ENCODE measurements at regions not wholly inside any gene's neighbourhood (a gene's known extent, or its start where the extent isn't known, plus 50 kb on each side); places are given as distances from the start of the nearest gene placed in this dataset.

DNA sequence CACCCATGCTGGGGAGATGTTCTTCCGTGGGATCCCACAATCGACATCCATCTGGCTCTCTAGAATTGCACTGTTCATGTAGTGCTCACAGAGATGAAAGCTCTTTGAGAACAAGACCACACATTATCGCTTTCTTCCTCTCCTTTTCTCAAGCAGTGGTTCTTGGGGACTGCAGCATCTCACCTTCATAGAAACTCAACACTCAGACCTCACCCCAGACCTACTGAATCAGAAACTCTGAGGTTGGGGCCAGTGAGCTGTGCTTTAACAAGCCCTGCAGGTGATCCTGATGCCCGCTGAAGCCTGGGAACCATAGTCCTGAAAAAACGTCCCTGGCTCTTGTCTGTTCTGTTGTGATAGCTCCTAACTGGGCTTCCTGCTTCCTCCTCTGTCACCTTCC is 251.3 kb upstream of the FGGY start:
- ChIA-PET CTCF (no interaction called here), POLR2A (interaction anchor here (0.6 to 2.2 kb wide), 3 partner anchors 26 to 264 kb away, joined by 3 to 5 read pairs (median 4); no protein-coding TSS in a partner anchor)
- Mint-ChIP-seq H3K27me3 (no peaks in the 10 kb centered on the region), H3K27ac (peak overlapping the region; percentile 79), H3K4me1 (peaks cover 35% of the 10 kb centered on the region), H3K9me3 (no peaks in the 10 kb centered on the region), H3K36me3 (ENCODE audit: low read depth) (peaks cover 13% of the 10 kb centered on the region), H3K4me3 (no peak overlapping the region)
- no peak for DNase-seq

DNA sequence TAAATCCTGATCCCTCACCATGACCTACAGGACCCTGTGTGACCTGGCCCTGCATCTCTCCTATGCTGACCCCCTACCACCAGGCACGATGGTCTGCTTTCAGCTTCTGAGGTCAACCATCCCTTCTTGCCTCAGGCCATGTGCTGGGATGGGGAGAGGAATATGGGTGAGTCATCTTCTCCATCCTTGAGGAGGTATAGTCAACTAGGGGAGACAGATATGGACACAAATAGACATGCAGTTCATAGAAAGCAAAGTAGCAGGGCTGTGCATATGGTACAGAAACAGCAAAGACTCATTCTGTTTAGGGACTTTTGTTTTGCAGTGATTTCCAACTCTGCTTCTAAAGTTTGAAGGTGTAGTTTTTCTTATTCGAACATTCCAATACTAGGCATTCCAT is 250.8 kb upstream of the FGGY start:
- H3K4me1 Mint-ChIP-seq, result peaks cover 35% of the 10 kb centered on the region
- no peaks in the 10 kb centered on the region for H3K9me3 Mint-ChIP-seq
- H3K27ac Mint-ChIP-seq, result peak overlapping the region; percentile 79
- peaks cover 13% of the 10 kb centered on the region for H3K36me3 Mint-ChIP-seq (ENCODE audit: low read depth)
- no peak overlapping the region for H3K4me3 Mint-ChIP-seq
- CTCF ChIA-PET, result interaction anchor here (1.0 kb wide), 1 partner anchor 104 kb away, joined by 4 read pairs; no protein-coding TSS in a partner anchor
- POLR2A ChIA-PET, result interaction anchor here (0.6 to 2.2 kb wide), 7 partner anchors 17 to 264 kb away, joined by 3 to 7 read pairs (median 3); partner anchors contain the start of gene JUN
- no peak for DNase-seq
- no peaks in the 10 kb centered on the region for H3K27me3 Mint-ChIP-seq

DNA sequence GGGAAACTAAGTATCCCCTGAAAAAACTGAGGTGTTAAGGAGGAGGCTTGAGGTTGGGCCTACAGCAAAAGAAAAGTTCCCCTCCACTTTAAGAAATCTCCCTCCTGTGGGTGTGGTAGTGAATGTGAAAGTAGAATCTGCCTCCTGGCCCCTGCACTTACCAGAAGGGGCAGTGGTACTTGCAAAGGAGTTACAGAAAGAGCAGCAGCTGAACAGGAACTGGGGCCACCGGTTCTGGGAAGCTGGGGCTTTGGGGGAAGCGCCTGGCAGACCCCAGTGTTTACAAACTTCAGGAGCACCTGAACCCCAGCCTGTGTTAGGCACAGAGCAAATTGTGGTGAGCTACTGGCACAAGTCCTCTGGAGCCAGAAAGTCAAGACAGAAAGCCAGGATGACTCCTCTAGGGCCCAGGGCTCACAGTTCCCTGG is 250.2 kb upstream of the FGGY start:
- DNase-seq, result peak; percentile 55
- no peaks in the 10 kb centered on the region for H3K27me3 Mint-ChIP-seq
- peaks cover 35% of the 10 kb centered on the region for H3K4me1 Mint-ChIP-seq
- peak overlapping the region; percentile 79 for H3K27ac Mint-ChIP-seq
- H3K9me3 Mint-ChIP-seq, result no peaks in the 10 kb centered on the region
- POLR2A ChIA-PET, result interaction anchor here (0.6 to 2.2 kb wide), 6 partner anchors 16 to 265 kb away, joined by 3 to 7 read pairs (median 4); partner anchors contain the start of gene JUN
- H3K36me3 Mint-ChIP-seq (ENCODE audit: low read depth), result peaks cover 13% of the 10 kb centered on the region
- CTCF ChIA-PET, result interaction anchor here (0.9 to 1.2 kb wide), 3 partner anchors 33 to 105 kb away, joined by 3 to 4 read pairs (median 3); no protein-coding TSS in a partner anchor
- H3K4me3 Mint-ChIP-seq, result peak overlapping the region; percentile 19

DNA sequence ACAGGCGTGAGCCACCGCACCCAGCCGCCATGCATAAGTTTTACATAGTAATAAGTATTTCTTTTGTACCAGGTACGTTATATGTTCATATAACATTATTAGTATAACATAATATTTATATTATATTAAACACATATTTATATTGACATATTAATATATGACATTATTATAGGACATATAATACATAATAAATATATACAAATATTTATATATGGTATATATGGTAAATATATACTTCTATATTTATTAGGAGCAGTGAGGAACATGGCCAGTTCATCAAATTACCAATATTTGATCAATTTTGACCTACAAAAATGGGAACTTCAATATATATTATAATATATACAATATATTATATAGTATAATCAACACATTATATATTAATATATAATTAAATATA is 245.9 kb upstream of the FGGY start:
- peaks cover 15% of the 10 kb centered on the region for H3K4me1 Mint-ChIP-seq
- ChIA-PET POLR2A (interaction anchor here (3.6 kb wide), 1 partner anchor 268 kb away, joined by 9 read pairs; the partner anchor contains the start of gene JUN), CTCF (no interaction called here)
- H3K36me3 Mint-ChIP-seq (ENCODE audit: low read depth), result peaks cover 1% of the 10 kb centered on the region
- H3K27me3 Mint-ChIP-seq, result peaks cover under 1% of the 10 kb centered on the region
- DNase-seq, result no peak
- no peak overlapping the region for H3K4me3 Mint-ChIP-seq
- H3K27ac Mint-ChIP-seq, result no peak overlapping the region
- H3K9me3 Mint-ChIP-seq, result no peaks in the 10 kb centered on the region

DNA sequence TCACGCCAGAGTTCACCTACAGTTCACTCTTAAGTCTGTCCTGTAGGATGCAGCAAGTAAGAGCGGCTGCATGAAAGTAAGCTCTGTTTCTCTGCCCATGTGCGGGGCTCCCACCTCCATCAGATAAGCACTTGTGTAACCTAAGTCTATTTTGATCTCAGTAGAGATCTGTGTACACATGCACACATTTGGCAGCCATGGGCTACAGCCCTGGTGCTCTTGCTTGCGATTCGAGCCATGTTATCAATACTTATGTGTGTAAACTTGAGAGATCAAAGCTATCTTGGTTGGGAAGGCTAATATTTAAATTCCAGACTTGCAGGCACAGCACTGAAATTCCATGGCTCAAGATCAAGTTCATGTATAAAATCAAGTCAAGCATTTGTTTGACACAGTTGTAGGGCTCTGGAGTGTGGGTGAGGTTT is 244.7 kb upstream of the FGGY start:
- CTCF ChIA-PET, result interaction anchor here (1.4 kb wide), 1 partner anchor 16 kb away, joined by 4 read pairs; no protein-coding TSS in a partner anchor
- Mint-ChIP-seq H3K27me3 (peaks cover 4% of the 10 kb centered on the region), H3K27ac (no peak overlapping the region), H3K9me3 (no peaks in the 10 kb centered on the region), H3K4me1 (peaks cover 3% of the 10 kb centered on the region), H3K4me3 (no peak overlapping the region), H3K36me3 (ENCODE audit: low read depth) (no peaks in the 10 kb centered on the region)
- no peak for DNase-seq
- POLR2A ChIA-PET, result interaction anchor here (0.5 to 3.6 kb wide), 3 partner anchors 19 to 269 kb away, joined by 3 to 9 read pairs (median 3); partner anchors contain the start of gene JUN

DNA sequence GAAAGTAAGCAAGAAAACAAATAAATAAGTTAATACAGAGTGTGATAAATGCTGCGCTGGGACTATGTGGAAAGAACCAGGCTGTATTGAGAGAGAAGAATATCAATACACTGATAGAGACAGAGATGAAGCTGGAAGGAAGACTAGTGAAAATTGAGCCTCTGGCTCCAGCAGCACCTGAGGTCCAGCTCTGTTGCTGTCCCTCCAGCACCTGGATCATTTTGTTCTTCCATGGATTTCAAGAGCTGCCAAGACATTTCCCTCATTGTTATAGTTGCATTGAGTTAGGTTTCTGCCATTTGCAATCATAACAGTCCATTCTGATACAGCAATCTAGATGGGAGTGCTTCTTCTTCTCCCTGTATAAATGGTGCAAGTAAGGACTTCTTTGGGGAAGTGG is 242.7 kb upstream of the FGGY start:
- Mint-ChIP-seq H3K4me3 (no peak overlapping the region), H3K27me3 (peaks cover 4% of the 10 kb centered on the region), H3K4me1 (no peaks in the 10 kb centered on the region), H3K36me3 (ENCODE audit: low read depth) (no peaks in the 10 kb centered on the region), H3K9me3 (no peaks in the 10 kb centered on the region), H3K27ac (no peak overlapping the region)
- no peak for DNase-seq
- ChIA-PET CTCF (interaction anchor here (1.2 to 1.4 kb wide), 2 partner anchors 9 to 645 kb away, joined by 3 to 4 read pairs; no protein-coding TSS in a partner anchor), POLR2A (no interaction called here)

DNA sequence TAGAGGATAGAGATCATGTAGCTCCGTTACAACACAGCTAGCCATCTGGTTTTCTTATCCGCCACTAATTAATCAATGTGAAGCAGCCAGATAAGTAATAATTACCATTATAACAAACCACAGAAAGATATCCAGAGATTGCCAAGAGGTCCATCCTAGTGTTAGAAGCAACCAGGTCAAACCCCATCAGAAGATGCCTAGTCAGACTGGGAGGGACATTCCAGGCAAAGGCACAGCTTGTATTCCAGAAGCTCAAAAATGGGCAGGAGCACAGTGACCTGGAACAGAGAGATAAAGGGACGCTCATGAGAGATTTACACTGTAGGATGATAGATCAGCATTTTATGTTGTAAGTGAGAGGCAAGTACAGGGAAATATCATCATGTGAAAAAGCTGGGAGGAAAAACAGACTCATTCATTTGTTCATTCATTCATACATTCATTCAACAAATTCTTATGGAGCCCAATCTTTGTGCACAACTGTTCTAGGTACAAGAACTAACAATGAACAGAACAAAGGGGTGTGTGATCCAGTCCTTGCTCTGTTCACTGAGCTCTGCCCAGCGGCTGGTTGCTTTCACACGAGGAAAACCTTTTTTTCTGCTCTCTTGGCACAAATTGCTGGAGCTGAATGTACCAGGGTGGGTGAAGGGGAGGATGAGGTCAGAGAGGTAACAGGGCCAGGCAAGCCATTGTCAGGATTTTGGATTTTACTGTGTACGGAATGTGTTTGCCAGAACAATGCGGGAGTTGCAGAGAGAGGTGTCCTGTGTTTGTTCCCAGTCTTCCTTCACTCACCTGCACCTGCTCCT is 240.8 kb upstream of the FGGY start:
- Mint-ChIP-seq H3K9me3 (no peaks in the 10 kb centered on the region), H3K27ac (no peak overlapping the region), H3K4me1 (peaks cover 3% of the 10 kb centered on the region), H3K27me3 (peaks cover 4% of the 10 kb centered on the region), H3K4me3 (no peak overlapping the region), H3K36me3 (ENCODE audit: low read depth) (no peaks in the 10 kb centered on the region)
- POLR2A ChIA-PET, result no interaction called here
- DNase-seq, result no peak
- CTCF ChIA-PET, result interaction anchor here (0.6 to 1.3 kb wide), 2 partner anchors 274 to 335 kb away, joined by 3 read pairs; no protein-coding TSS in a partner anchor

DNA sequence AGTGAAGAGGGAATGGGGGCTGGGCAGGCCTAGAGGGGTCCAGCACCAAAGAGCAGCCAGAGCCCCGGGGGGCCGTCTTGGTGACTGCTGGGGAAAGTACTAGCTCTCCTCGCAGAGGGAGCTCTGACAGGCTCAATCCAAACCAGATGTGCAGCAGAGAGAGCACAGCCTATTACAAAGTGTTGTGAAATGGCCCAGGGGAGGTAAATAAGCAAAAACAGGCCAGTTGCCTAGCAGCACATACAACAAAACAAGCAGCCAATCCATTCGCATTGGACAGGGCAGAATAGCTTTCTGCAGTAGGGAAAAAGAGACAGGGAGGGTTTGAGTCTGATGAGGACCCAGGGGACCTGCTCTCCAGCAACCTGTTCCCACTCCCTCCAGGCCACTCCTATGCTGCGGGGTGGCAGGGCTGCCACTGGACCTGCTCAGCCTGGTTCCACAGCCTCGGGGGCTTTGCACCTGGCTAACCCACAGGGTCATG is 239.6 kb upstream of the FGGY start:
- no peaks in the 10 kb centered on the region for H3K9me3 Mint-ChIP-seq
- ChIA-PET CTCF (no interaction called here), POLR2A (no interaction called here)

DNA sequence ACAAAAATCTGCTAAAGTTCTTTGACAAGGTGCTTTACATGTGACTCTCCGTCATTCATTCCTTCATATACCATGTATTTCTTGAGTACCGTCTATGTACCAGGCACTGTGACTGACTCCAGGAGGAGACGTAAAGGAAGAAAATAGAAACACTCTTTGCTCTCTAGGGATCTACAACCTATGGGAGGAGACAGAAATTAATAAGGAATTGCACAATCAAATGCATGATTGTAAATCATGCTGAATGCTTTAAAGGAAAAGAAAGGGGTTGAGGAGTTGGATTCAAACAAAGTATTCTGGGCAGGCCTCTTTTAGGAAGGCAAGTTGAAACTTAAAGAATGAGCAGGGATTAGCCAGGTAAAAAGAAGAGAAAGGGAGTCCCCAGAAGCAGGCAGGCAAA is 239.1 kb upstream of the FGGY start:
- H3K4me1 Mint-ChIP-seq, result peaks cover 16% of the 10 kb centered on the region
- no peak overlapping the region for H3K27ac Mint-ChIP-seq
- H3K9me3 Mint-ChIP-seq, result no peaks in the 10 kb centered on the region
- H3K36me3 Mint-ChIP-seq (ENCODE audit: low read depth), result no peaks in the 10 kb centered on the region
- ChIA-PET POLR2A (no interaction called here), CTCF (no interaction called here)
- no peak for DNase-seq
- H3K4me3 Mint-ChIP-seq, result no peak overlapping the region
- H3K27me3 Mint-ChIP-seq, result peaks cover 4% of the 10 kb centered on the region

More for the DNA sequence above, 239.6 kb upstream of the FGGY start:
- no peak for DNase-seq
- no peaks in the 10 kb centered on the region for H3K36me3 Mint-ChIP-seq (ENCODE audit: low read depth)
- peaks cover 12% of the 10 kb centered on the region for H3K4me1 Mint-ChIP-seq
- H3K27ac Mint-ChIP-seq, result no peak overlapping the region
- H3K4me3 Mint-ChIP-seq, result no peak overlapping the region
- peaks cover 4% of the 10 kb centered on the region for H3K27me3 Mint-ChIP-seq

DNA sequence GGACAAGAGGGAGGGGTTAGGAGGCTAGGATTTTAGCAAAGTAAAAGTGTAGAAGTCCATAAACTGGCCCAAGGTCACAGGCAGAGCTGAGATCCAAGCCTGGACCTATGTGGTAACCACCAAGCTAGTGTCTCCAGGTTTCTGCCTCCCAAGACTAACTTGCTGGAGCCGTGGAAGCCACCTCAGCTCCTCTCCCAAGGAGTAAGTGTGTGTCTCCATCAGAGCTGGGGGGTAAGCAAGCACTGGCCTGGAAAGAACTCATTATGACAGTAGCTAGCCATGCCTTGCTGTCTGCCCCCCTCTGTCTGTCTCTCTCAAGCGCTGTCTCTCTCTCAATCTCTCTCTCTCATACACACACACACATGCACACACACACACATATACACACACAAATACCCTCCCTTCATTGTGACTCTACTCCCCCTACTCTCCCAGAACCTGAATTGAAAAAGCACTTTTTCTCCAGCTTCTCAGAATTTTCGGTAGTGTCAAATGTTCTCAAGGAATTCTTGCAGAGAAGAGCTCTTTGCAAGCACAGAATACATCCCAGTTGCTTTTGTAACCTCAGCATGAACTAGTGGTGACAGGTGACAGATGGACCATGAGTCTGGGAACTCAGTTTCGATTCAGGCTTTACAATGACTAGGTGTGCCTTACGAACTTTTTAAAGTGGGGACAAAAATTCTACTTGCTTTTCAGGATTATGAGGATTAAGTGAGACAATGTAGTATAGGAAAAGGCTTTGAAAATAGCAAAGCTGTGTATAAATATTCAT is 238.0 kb upstream of the FGGY start:
- DNase-seq, result no peak
- ChIA-PET POLR2A (no interaction called here), CTCF (no interaction called here)
- Mint-ChIP-seq H3K27me3 (peaks cover 4% of the 10 kb centered on the region), H3K36me3 (ENCODE audit: low read depth) (no peaks in the 10 kb centered on the region), H3K4me3 (no peak overlapping the region), H3K4me1 (peaks cover 27% of the 10 kb centered on the region), H3K9me3 (no peaks in the 10 kb centered on the region), H3K27ac (no peak overlapping the region)

DNA sequence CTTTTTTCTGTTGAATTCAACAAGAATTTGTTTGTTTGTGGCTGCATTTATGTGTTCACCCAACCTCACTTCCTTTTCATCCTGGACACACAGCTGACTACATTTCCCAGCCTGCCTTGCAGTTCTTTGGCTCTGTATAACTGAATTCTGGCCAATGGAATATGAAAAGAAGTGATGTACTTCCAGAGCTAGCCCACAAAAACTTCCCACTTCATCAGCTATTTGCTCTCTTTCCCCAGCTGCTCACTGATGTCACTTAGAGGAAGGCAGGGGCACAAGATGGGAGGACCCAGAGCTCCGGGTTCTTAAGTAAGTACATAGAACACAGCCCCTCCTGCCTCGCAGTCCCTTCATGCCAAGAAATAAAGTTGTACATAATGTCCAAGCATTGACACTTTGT is 235.0 kb upstream of the FGGY start:
- DNase-seq, result no peak
- POLR2A ChIA-PET, result interaction anchor here (2.0 kb wide), 1 partner anchor 119 kb away, joined by 7 read pairs; no protein-coding TSS in a partner anchor
- H3K9me3 Mint-ChIP-seq, result no peaks in the 10 kb centered on the region
- no peak overlapping the region for H3K4me3 Mint-ChIP-seq
- peaks cover 3% of the 10 kb centered on the region for H3K36me3 Mint-ChIP-seq (ENCODE audit: low read depth)
- peaks cover 35% of the 10 kb centered on the region for H3K4me1 Mint-ChIP-seq
- no peaks in the 10 kb centered on the region for H3K27me3 Mint-ChIP-seq
- CTCF ChIA-PET, result no interaction called here
- no peak overlapping the region for H3K27ac Mint-ChIP-seq

DNA sequence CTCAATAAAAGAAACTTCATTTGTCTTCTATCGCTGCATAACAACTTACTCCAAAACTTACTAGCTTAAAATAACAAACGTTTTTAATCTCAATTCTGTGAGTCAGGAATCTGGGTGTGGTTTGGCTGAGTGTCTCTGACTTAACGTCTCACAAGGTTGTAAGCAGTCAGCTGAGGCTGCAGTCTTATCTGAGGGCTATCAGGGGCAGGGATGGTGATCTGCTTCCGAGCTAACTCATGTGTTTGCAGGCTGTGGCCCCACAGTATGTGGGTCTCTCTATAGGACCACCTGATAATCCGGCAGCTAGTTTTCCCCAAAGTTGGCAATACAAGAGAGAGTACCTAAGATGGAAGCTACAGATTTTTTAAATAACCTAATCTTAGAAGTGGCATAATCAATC is 234.2 kb upstream of the FGGY start:
- Mint-ChIP-seq H3K4me3 (no peak overlapping the region), H3K36me3 (ENCODE audit: low read depth) (peaks cover 3% of the 10 kb centered on the region), H3K9me3 (no peaks in the 10 kb centered on the region), H3K27me3 (no peaks in the 10 kb centered on the region), H3K27ac (no peak overlapping the region), H3K4me1 (peaks cover 35% of the 10 kb centered on the region)
- ChIA-PET POLR2A (interaction anchor here (1.0 to 2.0 kb wide), 3 partner anchors 16 to 279 kb away, joined by 3 to 7 read pairs (median 5); partner anchors contain the start of gene JUN), CTCF (interaction anchor here (0.9 kb wide), 1 partner anchor 8 kb away, joined by 4 read pairs; no protein-coding TSS in a partner anchor)
- DNase-seq, result no peak

All from activated CD4-positive, alpha-beta memory T cell treated with anti-CD3 and anti-CD28 coated beads, Interleukin-2, amount 10 ng/mL, durations not matched to agents 7 days and 5 days (primary cell).